ENCODE measurements at regions not wholly inside any gene's neighbourhood (a gene's known extent, or its start where the extent isn't known, plus 50 kb on each side); places are given as distances from the start of the nearest gene placed in this dataset.

DNA sequence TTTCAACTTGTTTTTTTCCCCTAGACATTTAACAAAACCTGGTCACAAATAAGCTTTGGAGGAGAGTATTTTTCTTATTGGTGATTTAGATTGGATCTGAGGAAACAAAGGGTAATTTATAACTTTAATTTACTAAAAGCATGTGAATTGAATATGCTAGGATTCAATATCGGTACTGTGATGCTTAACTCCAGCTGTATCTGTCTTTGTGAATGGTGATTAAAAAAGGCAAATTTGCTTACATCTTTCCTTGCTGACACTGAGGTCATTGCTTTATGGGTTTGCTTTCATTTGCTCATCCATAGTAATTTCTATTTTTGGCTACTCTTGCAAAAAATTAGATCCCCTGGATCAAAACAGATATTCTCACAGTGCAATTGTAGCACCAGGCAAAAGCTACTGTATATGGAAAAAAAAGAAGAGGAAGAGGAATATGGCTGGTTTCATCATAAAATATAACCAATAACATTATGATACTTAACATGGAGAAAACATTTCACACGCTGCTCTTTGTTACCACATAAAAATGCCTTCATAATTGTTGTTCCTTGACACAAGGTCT is 832.0 kb upstream of the ZEB2 start:
- DNase-seq (ENCODE audit: low read depth in 2 of 2), result no peak

DNA sequence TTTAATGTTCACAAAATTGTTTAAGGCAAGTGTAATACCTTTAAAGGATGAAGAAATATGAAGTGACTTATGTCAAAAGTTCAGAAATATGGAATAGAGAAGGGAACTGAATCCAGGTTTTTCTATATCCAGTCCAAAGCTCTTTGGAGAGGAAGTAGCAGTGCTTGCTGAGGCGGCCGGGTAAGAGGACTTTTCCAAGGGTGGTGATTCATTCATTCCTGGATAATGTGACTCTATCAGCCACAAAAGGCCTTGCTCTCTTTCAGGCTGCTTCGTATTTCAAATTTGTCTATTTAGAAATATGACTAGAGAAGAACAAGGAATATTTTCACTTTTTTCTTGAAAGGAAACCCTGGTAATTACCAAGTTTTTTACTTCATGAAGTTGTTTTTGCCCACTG is 830.1 kb upstream of the ZEB2 start:
- no peak for DNase-seq (ENCODE audit: low read depth in 2 of 2)

DNA sequence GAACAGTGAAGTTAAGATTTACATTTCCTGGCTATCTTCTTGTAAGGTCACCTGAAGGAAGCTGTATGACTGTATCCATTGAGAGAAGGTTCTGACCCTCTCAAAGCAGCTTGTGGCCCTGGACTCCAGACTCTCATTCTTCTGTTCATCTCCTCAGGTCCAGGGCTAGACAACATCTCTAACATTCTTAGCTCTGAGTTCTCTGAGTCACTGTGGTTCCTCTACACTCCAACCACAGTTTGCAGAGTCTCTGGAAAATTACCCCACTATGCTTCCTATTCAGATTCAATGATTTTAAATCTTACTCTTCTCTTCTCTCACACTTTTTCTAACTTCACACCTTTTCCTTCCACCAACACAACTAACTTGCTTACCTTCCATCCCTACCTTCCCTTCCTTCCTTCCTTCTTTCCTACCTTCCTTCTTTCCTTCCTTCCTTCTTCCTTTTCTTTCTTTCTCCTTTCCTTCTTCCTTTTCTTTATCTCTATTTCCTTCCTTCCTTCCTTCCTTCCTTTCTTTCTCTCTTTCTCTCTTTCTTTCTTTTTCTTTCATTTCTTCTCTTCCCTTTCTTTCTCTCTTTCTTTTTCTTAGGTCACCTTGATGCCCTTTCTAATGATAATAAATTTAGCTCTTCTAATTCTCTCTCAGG is 824.3 kb upstream of the ZEB2 start:
- DNase-seq (ENCODE audit: low read depth in 2 of 2), result no peak

DNA sequence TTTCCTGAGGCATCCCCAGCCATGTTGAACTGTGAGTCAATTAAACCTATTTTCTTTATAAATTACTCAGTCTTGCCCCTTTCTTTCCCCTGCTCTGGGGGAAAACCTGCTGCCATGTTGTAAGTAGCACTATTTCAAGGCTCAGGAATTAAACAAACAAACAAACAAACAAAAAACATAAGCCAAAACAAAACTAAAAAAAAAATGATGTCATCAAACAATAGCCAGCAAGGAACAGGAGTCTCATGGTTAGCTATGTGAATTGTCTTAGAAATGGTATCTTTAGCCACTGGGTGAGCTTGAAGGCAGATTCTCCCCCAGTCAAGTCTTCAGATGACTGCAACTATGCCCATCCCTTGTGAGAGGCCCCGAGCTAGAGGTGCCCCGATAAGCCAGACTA is 823.4 kb upstream of the ZEB2 start:
- DNase-seq (ENCODE audit: low read depth in 2 of 2), result no peak

DNA sequence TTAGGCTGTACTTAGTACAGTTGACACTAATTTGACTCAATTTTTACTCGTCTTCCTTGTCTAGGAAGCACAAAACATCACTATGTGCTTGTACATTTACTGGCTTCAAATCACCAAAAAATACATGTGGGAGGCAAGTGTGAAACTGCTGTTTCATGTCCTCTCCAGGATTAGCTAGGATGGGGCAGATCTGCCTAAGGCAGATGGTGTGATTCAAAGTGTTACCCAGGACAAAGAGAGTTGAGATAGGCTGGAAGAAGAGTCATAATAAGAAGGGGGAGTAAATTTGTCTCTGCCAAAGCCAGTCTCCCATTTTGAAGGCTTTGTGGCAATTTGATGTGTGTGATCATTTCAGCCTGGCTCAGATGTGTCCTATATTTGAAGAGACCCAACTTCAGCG is 821.6 kb upstream of the ZEB2 start:
- DNase-seq (ENCODE audit: low read depth in 2 of 2), result no peak

DNA sequence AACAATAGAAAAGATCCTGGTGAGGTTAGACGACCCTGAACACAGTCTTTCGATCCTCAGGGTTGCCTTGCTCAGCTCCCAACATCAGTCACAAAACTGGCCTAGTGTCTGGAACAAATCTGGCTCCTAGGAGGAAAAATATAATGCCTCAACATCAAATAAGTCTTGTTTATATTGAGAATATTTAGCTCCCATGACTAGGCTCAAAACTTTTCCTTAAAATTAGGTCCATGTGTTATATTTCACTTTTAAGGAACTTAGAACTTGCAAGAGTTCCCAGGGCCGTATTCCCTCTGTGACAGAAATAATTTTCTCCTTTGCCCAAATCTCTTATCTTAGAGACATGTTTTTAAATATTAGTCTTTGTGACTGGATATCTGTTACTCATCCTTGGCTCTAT is 819.7 kb upstream of the ZEB2 start:
- no peak for DNase-seq (ENCODE audit: low read depth in 2 of 2)

DNA sequence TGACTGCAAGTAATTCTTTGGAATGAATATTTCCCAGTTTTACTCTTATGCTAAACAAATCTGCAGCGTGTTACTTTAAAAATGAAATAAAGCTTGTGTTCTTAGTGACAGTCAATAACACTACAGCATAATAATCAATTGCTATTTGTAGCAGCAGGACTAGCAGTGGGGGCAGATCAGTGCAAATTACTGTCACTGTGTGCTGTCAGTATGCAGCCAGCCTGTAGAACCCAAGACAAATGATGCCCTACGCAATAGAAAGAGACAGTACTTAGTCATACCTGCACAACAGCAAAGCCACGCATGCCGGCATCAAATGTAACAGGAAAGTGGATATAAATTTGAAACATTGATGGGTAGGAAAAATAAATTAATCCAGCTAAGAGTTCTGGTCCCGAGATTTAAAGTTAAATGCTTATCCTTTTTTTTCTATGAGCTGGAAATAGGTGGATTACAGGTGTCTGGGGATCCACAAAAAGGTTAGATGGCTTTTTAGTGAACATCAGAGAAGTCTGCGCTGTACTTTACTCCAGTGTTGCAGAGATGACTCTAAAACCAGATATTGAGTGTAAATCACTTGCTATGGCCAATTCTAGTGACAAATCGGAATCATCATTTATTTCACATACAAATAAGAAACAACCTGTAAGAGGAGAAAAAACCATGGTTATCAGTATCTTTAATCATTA is 812.4 kb upstream of the ZEB2 start:
- DNase-seq (ENCODE audit: low read depth in 2 of 2), result no peak

DNA sequence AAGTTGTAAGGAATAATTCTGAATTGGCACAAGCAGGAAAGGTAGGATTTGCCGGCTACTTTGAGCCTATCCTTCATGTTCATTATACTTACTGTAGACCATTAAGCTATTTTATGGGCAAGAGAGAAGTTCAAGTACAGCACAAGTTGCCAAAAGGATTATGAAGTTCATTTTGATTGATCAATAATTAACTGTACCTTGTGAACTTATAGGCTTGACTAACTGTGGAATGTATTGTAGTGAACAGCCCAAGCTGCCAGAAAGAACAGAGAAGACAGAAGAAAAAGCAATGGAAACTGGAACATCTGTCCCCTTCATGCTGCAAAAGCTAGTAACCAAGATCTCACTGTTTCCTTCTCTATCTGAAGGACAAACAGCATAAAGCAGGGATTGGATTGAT is 810.1 kb upstream of the ZEB2 start:
- DNase-seq (ENCODE audit: low read depth in 2 of 2), result no peak

DNA sequence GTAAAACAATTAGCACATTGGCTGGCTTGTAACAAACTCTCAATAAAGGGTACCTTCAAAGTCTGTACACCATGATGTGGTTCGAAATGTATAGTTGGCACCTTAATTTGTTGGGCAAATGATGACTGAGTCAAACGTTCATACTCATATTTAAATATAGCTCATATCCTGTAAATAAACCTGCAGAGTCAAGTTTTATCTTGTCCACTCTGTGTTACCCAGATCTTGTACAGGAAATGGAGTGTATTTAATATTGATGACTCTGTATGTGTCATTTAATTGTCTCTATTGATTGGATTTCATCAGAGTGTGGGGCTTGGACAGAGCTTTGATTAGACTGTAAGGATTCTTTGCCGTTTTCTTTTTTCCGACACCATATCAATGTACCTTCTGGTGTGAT is 805.6 kb upstream of the ZEB2 start:
- no peak for DNase-seq (ENCODE audit: low read depth in 2 of 2)

DNA sequence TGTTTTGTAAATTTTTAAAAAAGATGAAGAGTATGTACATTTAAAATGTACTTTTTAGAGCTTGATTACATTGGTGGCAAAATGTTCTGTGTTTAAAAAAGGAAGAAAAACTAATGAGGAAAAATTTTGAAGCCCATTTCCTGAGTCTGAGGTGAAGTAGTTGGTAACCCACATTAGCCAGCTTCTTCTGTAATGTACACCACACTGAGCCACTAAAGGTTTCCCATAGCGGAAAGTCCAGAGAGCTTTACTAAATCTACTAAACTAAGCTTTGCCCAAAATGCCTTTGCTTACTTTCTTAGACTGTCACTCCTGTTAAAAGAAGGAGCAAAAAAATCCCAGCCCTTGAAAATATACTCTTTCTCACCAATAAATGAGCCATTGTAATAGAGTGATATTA is 804.8 kb upstream of the ZEB2 start:
- DNase-seq (ENCODE audit: low read depth in 2 of 2), result no peak

DNA sequence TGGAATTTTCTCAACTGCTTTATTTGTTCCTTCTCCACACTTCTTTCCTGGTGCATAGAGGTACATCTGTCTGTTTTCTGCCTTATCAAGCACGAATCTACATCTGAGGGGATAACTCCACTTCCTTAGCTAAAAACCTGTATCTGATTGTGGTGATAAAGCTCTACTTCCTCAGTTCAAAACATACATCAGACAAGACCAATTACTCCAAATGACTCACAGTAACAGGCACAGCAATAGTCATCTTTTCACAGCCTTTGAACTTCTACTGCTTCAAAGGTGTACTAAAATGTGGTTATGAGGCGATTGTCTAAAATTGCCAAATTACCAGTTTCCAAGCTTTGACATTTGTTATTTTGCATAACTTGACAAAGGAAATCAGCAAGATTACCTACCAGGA is 803.6 kb upstream of the ZEB2 start:
- DNase-seq (ENCODE audit: low read depth in 2 of 2), result no peak

DNA sequence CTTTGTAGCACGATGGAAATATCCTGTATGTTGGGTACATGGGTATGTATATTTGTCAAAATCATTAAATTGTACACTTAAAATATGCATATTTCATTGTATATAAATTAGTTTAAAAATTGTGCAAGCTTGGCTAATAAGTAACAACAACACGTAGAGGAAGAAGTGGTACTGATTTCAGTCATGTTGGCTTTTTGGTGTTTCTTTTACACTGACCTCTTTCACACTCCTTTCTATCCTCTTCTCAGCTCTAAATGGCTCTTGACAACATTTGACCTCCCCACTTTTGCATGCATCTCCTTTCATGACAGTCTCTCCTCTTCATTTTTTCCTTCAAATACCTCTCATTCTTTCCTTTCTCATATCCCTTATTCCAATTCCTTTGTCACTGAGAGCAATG is 801.4 kb upstream of the ZEB2 start:
- no peak for DNase-seq (ENCODE audit: low read depth in 2 of 2)

DNA sequence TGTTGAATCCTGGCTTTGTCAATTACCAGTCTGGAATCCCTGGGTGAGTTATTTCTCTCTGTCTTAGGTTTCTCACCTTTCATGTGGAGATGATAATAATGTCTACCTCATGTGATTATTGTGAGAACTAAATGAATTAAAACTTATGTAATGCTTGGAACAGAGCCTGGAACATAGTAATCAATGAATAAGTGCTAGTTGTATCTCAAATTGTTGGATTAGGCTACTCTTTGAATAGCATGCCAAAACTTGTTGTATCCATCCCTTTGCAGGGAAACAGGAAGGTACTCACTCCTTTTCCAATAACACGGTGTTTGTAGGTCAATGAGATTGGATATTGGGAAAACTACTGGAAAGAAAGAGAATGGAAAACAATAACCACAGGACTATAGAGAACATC is 796.6 kb upstream of the ZEB2 start:
- DNase-seq (ENCODE audit: low read depth in 2 of 2), result no peak

DNA sequence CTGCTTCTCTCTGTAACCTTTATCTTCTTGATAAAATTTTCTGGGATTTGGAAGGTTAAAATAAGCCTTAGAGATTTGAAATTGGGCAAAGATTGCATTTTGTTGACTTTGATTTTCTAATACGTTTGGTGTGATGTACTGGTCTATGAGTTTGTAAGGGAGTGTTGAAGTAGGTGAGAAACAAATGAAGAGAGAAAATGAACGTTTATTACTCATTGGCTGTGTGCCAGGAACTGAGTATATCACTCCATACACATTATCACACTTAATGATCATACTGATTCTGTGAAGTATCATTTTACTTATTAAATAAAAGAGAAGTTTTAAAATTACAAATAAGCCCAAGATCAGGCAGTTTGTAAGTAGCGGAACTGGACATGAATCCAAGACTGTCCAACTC is 795.1 kb upstream of the ZEB2 start:
- DNase-seq (ENCODE audit: low read depth in 2 of 2), result no peak

DNA sequence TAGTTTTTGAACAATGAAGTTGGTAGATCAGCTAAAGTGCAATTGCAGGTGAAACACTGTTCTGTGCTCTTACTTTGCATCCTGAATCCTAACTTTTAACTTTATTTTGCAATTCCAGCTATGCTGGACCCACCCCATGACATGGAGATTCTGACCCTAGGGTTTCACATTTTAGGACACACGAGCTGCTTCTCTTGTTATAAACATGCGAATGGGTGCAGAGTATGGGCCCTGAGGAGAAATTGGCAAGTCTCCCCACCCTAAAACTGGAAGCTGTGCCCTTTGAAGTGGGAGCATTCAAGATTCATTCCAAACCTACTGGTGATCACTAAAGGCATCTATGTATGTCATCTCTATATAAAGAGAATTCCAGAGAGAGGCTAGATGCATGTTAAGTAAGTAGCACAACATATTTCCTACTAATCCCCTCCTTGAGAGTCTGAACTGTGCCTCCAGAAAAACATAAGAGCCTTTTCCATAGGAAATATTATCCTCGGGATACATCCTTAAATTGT is 794.3 kb upstream of the ZEB2 start:
- no peak for DNase-seq (ENCODE audit: low read depth in 2 of 2)

DNA sequence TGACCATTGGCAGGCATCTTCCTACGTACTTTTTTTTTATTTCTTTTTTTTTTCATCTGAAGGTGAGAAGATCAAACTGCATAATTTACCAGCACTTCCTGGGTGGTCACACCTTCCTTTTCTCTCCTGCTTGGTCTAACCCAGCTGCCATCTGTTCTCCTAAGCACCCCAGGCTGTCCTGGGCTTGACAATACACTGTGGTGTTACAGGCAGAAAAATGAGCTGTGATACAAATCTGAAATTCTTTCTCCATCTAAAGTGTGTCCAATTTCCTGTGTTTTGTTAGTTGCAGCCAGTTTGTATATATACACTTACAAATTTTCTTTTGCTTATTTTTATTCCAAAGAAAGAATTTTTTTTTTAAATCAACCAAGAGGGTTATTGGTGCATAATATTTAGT is 786.0 kb upstream of the ZEB2 start:
- DNase-seq (ENCODE audit: low read depth in 2 of 2), result no peak

DNA sequence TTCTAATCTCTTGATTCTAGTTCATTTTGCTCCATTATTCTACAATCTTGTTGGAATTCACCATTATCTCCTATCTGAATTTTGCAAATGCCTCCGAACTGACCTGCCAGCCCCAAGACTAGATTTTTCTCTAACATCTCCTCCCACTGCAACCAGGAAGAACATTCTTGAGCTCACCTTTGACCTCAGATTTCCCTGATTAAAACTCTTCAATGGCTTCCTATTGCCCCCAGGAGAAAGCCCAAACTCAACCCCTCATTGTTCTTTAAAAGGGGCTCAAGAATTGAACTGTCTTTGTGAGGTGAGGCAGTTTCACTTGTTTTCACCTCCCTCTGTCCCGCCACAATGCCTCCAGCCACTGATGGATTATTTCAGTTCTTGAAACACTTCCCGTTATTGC is 784.6 kb upstream of the ZEB2 start:
- no peak for DNase-seq (ENCODE audit: low read depth in 2 of 2)

DNA sequence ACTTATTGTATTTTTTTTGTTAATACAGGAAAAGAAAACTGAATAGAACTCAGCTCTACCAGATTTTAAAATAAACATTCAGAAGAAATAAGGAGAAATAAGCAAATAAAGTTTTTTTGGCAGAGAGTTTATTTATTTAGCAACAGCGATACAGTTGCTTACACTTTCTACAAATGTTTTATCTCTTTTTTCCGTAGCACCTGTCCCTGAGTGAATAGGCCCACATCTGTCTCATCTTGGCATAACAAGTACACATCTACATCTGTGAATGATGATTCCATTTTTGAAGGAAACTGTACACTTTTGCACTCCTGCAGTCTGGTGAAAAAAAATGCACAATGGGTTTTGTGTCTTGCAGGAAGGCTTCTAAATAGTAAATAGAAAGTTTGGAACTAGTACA is 783.6 kb upstream of the ZEB2 start:
- DNase-seq (ENCODE audit: low read depth in 2 of 2), result no peak

DNA sequence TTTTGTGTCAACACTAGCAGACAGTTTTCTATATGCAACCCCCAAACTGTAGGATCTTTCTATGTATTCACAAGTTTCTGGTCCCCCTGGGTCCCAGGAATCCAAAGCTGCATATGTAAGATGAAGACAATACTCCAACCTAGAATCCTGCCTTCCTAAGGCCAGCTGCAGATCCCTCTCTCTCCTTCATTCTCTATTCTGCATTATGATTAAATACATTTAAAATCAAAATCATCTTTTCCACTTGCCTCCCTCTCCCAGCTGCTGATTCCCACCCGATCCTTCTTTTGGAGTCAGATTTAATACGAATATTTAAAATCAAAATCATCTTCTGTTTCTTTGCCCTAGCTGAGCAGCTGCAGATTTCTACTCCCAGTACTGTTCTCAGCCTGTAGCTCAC is 783.0 kb upstream of the ZEB2 start:
- no peak for DNase-seq (ENCODE audit: low read depth in 2 of 2)

DNA sequence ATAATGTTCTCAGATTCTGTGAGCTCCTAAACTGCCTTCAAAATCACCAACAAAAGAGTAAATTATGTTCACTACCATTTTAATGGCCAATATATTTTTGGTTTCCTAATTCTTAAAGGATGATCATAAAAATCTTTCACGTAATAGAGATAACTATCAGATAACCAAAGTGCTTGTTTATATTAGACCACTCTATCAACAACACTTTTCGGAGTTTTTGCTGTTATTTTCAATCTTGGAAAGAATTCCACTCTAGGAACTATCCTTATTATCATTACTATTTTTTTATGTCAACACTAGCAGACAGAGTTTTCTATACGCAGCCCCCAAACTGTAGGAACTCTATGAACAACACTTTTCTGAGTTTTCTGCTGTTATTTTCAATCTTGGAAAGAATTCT is 782.5 kb upstream of the ZEB2 start:
- DNase-seq (ENCODE audit: low read depth in 2 of 2), result no peak

DNA sequence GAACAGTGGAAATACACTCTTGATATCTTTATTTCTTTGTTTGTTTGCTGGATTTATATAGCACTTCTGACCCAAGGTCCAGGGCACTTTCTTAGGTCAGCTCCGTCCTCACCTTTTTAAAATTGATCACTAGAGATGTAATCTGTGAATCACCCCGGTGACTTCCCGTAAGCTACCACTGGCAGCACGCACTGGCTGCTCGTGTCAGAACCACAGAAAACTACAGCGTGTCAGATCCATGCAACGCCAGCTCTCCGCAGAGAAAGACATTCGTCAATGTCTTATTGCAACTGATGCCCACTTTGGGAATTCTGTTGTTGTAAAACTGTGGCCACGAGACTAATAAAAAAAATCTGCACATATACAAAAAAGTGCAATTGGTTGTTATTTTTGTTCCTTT is 779.4 kb upstream of the ZEB2 start:
- no peak for DNase-seq (ENCODE audit: low read depth in 2 of 2)

DNA sequence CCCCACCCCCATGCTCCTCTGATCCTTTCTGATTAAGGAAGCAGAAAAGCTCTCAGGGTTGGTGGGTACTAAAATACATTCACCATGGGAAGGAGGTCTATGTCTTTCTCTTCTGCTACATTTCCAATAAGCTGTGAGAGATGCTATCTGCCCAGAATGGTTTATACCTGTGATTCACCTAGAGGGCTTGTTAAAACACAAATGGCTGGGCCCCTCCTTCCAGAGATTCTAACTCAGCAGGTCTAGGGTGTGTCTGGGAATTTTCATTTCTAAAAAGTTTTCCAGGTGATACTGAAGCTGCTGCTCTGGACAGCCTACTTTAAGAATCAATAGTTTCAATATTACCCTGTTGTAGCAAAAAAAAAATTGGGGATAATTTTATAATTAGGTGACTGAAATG is 772.2 kb upstream of the ZEB2 start:
- DNase-seq (ENCODE audit: low read depth in 2 of 2), result no peak

DNA sequence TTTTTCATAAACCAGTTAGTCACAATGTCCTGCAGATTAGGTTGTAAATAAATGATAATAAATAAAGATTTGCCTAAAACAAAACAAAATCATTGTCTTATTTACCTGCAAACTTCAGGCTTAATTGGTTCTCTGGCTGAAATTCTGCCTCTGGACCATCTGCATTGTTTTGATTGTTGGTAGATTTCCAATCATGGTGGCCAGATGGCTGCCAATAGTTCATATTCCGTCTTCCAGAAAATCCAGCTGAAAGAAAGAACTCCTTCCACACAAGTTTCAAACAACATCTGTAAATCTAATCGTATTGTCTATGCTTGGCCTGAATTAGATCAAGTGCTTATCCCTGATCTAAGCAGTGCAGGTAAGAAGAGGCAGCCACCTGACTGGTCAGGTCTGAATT is 771.1 kb upstream of the ZEB2 start:
- no peak for DNase-seq (ENCODE audit: low read depth in 2 of 2)

DNA sequence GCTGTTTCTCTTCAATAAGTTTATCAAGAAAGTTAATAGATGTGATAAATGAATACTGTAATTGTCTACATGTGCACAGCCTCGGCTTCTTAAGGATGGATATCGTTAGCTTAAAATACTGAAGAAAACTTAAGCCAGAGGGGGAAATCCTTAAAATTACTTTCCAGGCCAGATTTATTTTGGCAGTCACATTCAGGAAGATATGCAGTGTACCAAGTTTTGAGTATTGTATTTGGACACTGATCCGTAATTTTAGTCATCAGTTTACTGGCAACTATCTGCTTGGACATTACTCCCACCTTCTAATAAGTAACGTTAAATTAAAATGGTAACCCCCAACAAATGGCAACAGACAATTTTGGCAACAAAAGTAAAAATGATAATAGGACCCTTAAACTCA is 770.0 kb upstream of the ZEB2 start:
- no peak for DNase-seq (ENCODE audit: low read depth in 2 of 2)
